ENCODE measurements at regions not wholly inside any gene's neighbourhood (a gene's known extent, or its start where the extent isn't known, plus 50 kb on each side); places are given as distances from the start of the nearest gene placed in this dataset.

- TF ChIP-seq CTCF (IDR thresholded peaks at IDR 0.05; ENCODE audit: control extremely low read depth in 1 of 3, insufficient read depth in 1 of 3, low read depth in 1 of 3, low read length in 3 of 3) (no peak), MAX (IDR thresholded peaks at IDR 0.05) (no peak)
Observed at GRCh38 chr12:83388551-83388950, 701.8 kb downstream of the TMTC2 start.

Measured in H1 (cell line).